NCI-H526 treated with DMSO at 0.1 percent for 48 hours (cell line): ENCODE measurements at regions not wholly inside any gene's neighbourhood (a gene's known extent, or its start where the extent isn't known, plus 50 kb on each side); places are given as distances from the start of the nearest gene placed in this dataset.
"Not testable (repeated sequence)": the region's sequence is repeated elsewhere in the genome, so short reads cannot be mapped to it uniquely, and the experiment has no call there.

Source experiments
- DNase-seq: peaks from one replicate; lab custom pipeline; 2025; lab: John Stamatoyannopoulos, UW

- not testable (repeated sequence) for DNase-seq
These were observed 1688.3 kb upstream of the ADGRL3 start for GRCh38 chr4:59511809-59512208.

GRCh38 chr4:59517007-59517406, 1683.1 kb upstream of the ADGRL3 start:
- no peak for DNase-seq

GRCh38 chr4:59518005-59518823, 1681.9 kb upstream of the ADGRL3 start:
- DNase-seq, result no peak

- no peak for DNase-seq
These were observed 1674.2 kb upstream of the ADGRL3 start for GRCh38 chr4:59525885-59526284.

DNA sequence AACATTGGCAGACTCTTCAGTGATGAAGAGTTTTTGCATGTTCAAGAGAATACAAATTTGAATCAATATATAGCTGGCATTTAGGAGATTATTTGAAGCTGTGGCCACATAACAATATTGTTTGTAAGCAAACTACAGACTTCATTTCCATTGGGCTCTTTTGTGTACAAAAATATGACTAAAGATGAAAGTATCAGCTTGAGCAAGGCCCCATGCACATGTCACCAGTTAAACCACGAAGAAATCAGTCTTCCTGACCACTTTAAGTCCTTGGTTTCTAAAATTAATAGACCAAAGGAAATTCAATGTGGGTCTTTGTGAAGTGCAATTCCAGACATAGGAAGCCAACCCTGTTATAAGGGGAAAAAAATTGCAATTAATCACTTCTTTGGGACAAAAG, 1664.6 kb upstream of the ADGRL3 start:
- no peak for DNase-seq

DNA sequence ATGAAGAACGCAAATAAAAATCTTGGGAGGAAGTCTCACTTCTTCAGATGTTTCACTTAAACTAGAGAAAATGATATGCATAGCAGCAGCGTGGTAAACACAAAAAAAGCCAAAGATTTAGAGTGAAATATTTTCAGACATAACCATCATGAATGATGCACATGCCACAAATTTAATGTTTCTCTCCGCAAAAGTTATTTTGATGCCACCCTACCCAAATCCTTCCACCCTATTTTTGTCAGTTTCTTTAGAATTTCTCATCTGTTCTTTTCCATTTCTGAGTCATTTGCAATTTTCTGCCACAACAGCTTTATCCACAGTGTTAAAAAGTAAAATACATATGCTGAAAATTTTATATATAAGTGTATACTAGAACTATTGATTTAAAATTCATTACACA, 1663.7 kb upstream of the ADGRL3 start:
- no peak for DNase-seq

GRCh38 chr4:59537246-59537886, 1662.8 kb upstream of the ADGRL3 start:
- DNase-seq, result no peak

DNA sequence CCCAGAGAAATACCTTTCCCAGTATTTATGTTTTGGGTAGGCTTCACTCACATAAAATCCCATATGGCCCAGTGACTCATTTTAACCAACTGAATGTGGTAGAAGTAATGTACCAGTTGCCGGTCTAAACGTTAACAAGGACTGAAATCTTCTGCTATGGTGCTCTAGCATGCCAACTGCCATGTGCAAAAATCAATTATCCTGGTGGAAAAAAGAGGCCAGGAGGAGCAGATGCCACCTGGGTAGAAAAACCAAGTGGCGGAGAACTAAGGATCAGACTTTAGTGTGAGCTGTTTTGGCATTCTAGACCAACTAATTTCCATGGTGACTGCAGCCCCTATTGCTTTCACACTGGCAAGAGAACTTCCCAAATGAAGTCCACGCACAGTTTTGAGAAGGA, 1660.7 kb upstream of the ADGRL3 start:
- no peak for DNase-seq

- DNase-seq, result no peak
These were observed 1659.8 kb upstream of the ADGRL3 start for GRCh38 chr4:59540311-59540710.

DNA sequence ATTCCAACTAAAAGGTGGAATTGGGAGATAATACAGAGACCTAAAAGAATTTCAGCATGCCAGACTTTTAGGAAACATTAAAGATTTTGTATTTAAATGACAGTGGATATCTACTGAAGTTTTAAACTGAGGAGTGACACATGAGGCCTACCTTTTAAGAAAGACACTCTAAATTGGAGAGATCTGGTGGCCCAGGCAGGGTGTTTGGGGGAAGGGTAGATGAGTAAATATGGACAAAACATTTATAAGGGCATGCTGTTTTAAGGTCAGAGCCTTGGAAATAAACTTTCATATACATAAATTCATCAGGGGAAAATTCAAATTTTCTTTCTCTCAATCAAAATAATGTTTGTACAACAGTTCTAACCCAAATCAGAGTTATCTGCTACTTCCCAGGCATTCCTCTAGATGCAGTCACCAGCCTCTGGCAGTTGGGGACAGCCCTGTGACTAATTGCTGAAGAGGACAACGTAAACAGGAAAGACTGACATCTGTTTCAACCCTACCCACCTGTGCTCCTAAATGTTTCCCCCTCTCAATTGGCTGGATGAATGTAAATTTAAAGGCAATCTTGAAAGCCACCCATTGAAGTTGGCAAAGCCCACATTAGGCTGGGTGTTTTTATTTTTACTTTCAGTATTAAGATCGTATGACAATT, 1646.9 kb upstream of the ADGRL3 start:
- DNase-seq, result no peak

DNA sequence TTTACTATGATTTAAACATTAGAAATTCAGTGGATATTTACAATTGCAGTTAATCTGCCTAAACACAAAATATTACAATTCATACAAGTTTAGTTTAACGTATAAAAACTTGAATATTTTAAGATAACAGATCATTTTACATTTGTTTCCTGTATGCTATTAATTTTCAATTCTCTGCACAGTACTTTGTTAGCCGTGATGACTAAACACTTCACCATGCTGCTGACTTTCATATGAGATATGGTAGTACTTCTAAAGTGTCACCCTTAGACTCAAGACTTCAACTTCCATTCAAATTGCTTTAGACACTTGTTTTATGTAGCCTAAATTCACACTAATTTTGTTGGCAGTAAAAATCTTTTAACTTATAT, 1646.4 kb upstream of the ADGRL3 start:
- no peak for DNase-seq

GRCh38 chr4:59556191-59556590, 1643.9 kb upstream of the ADGRL3 start:
- DNase-seq, result not testable (repeated sequence)

- DNase-seq, result not testable (repeated sequence)
These were observed 1639.9 kb upstream of the ADGRL3 start for GRCh38 chr4:59560141-59560648.

DNA sequence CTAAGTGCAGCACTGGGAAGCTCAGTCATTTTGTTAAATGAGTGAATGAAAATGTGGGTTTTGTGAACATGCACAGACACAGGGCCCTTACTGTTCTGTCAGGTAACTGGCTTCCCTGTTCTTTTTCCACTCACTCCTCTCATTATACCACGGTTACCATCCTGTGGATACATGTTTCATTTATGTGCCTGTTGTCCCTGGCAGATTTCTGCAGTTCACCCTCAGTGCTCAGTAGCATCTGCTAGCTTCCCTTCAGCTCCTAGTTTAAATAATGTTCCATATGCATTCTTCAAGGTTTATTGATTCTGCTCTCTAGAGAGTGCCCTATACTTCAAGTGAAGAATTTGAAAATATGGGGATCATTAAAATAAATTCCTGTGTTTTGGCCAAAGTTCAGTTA, 1634.3 kb upstream of the ADGRL3 start:
- no peak for DNase-seq

GRCh38 chr4:59570860-59571476, 1629.2 kb upstream of the ADGRL3 start:
- DNase-seq, result no peak

- no peak for DNase-seq
These were observed 1628.2 kb upstream of the ADGRL3 start for GRCh38 chr4:59571805-59572430.

- no peak for DNase-seq
These were observed 1616.1 kb upstream of the ADGRL3 start for GRCh38 chr4:59583845-59584568.

DNA sequence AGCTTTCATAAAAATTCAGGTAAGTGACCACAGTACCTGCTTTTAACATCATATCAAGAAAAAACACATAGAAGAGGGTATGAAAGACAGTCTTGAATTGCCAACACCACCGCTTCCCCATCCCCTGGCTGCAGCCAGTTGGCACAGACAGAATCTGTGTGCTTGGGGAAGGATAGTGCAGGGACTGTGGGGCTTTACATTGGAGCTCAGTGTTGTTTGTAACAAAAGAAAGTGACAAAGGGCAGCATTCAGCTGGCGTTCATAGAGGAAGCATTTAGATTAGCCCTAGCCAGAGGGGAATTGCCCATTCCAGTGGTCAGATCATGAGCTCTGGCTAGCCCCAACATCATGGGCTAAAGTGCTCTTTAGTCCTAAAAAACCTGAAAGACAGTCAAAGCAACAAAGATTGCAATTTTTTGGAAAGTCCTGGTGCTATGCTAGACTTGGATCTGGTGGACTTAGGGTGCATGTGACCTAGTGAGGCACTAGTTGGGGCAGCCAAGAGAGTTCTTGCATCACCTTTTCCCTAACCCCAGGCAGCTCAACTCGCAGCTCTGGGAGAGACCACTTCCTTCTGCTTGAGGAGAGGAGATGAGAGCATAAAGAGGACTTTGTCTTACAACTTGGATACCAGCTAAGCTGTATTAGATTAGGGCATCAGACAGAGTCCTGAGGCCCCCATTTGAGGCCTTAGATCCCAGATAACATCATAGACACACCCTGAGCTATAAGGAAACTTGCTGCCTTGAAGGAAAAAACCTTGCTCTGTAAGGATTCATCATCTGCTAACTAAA, 1602.4 kb upstream of the ADGRL3 start:
- no peak for DNase-seq

DNA sequence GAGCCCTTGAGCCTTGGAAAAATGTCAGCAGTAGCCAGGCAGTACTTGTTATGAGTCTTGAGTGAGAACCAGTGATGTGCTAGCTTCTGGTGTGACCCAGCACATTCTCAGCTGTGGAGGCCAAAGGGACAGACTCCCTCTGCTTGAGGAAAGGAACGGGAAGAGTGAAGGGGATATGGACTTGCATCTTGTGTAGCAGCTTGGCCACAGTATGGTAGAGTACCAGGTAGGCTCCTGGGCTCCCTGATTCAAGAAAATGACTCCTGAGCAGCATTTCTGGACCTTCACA, 1601.9 kb upstream of the ADGRL3 start:
- DNase-seq, result no peak

DNA sequence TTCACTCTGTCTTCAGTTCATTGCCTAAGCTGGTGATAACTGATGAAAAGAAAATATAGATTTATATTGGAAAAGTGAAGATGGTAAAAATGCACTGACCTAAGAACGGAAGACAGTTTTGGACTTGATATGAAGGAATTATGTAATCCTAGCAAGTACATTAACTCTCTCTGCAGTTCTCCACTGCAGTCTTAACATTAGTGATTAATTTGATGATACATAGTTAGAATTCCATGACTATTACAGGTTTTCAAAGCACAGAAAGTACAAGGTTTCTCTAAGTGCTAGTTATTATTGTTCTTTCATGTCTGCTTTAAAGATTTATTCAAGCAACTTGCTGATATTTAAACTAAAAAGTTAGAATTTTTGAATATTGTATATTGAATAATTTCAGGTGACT, 1591.7 kb upstream of the ADGRL3 start:
- no peak for DNase-seq

DNA sequence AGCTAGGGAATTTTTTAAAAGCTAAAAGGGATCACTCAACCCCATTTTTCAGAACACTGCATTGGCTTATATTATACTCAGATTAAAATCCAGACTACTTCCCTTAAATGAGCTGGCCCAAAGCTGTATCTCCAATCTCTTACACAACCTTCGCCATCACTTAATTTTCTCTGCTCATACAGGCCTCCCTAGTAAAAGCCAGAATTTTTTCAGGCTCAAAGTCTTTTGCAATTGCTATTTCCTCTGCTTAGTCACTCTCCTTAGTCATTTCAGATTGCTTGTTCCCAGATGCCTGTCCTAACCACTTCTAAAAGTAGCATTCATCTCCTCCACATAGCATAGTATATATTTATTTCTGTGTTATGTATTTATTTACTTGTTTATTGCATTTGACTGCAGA, 1587.9 kb upstream of the ADGRL3 start:
- no peak for DNase-seq
